Liver (tissue), 8 donors: ENCODE measurements at regions not wholly inside any gene's neighbourhood (a gene's known extent, or its start where the extent isn't known, plus 50 kb on each side); places are given as distances from the start of the nearest gene placed in this dataset.

Experiments used
- DNase-seq: peaks from one replicate; pipeline ENCODE4 v3.0.0-alpha.2; 2017; ENCODE audit warnings: low spot score
- H3K27ac ChIP-seq, 2 donors: one replicate each; pipeline ENCODE4 v1.7.0; 2013; ENCODE audit warnings: inconsistent platforms in 2 of 2, low read length in 2 of 2, control low read depth in 1 of 2, low read depth in 1 of 2, mild to moderate bottlenecking in 1 of 2
- H3K27me3 ChIP-seq, 4 donors: one replicate each; pipeline versions ENCODE4 v1.6.1 to v1.7.0; 2013; ENCODE audit warnings: low read length in 3 of 4, inconsistent platforms in 1 of 4, mild to moderate bottlenecking in 1 of 4, moderate library complexity in 1 of 4; ENCODE audit not compliant: control insufficient read depth in 4 of 4, insufficient read depth in 4 of 4
- H3K36me3 ChIP-seq, 4 donors: one replicate each; pipeline versions ENCODE4 v1.6.1 to v1.7.0; 2013; ENCODE audit warnings: low read length in 3 of 4, mild to moderate bottlenecking in 3 of 4, low read depth in 1 of 4, moderate library complexity in 1 of 4; ENCODE audit not compliant: control insufficient read depth in 4 of 4, insufficient read depth in 3 of 4
- H3K4me1 ChIP-seq, 4 donors: one replicate each; pipeline versions ENCODE4 v1.6.1 to v1.7.0; 2013; ENCODE audit warnings: low read length in 3 of 4, mild to moderate bottlenecking in 3 of 4, moderate library complexity in 1 of 4; ENCODE audit not compliant: control insufficient read depth in 4 of 4, insufficient read depth in 4 of 4
- H3K4me3 ChIP-seq, 3 donors: one replicate each; pipeline versions ENCODE4 v1.6.1 to v1.7.0; 2013; ENCODE audit warnings: low read length in 3 of 3, control low read depth in 1 of 3, low read depth in 1 of 3, mild to moderate bottlenecking in 1 of 3
- H3K9ac ChIP-seq, 2 donors: one replicate each; pipeline ENCODE4 v1.7.0; 2013; ENCODE audit warnings: low read length in 2 of 2, mild to moderate bottlenecking in 2 of 2, moderate library complexity in 2 of 2, control low read depth in 1 of 2, low read depth in 1 of 2
- H3K9me3 ChIP-seq, 4 donors: one replicate each; pipeline versions ENCODE4 v1.6.1 to v1.7.0; 2013; ENCODE audit warnings: low read length in 3 of 4; ENCODE audit not compliant: control insufficient read depth in 4 of 4
- ATF3 ChIP-seq: IDR thresholded peaks from 2 replicates; pipeline ENCODE4 v1.6.1; 2016; ENCODE audit warnings: antibody characterized with exemption
- EGR1 ChIP-seq, 2 donors: IDR thresholded peaks; 2 replicates each; pipeline ENCODE4 v1.6.1; 2016 to 2018; ENCODE audit warnings: antibody characterized with exemption in 2 of 2, low read depth in 2 of 2
- FOXA1 ChIP-seq: IDR thresholded peaks from 2 replicates; pipeline ENCODE4 v1.6.1; 2016; ENCODE audit warnings: antibody characterized with exemption
- FOXA2 ChIP-seq: IDR thresholded peaks from 2 replicates; pipeline ENCODE4 v1.6.1; 2016; ENCODE audit warnings: antibody characterized with exemption
- HNF4A ChIP-seq, 2 donors: conservative IDR thresholded peaks; 2 replicates each; pipeline ENCODE4 v1.6.1; 2016; ENCODE audit warnings: antibody characterized with exemption in 2 of 2, mild to moderate bottlenecking in 2 of 2
- JUND ChIP-seq, 2 donors: IDR thresholded peaks; 2 replicates each; pipeline ENCODE4 v1.6.1; 2016; ENCODE audit warnings: antibody characterized with exemption in 2 of 2
- NR2F2 ChIP-seq: IDR thresholded peaks from 2 replicates; pipeline ENCODE4 v1.6.1; 2016; ENCODE audit warnings: antibody characterized with exemption
- RAD21 ChIP-seq, 2 donors: IDR thresholded peaks; 2 replicates each; pipeline ENCODE4 v1.6.1; 2016; ENCODE audit warnings: antibody characterized with exemption in 2 of 2, mild to moderate bottlenecking in 2 of 2
- RXRA ChIP-seq, 2 donors: IDR thresholded peaks; 2 replicates each; pipeline ENCODE4 v1.6.1; 2017 to 2018; ENCODE audit warnings: antibody characterized with exemption in 2 of 2, mild to moderate bottlenecking in 1 of 2
- SP1 ChIP-seq: IDR thresholded peaks from 2 replicates; pipeline ENCODE4 v1.6.1; 2018; ENCODE audit warnings: antibody characterized with exemption, mild to moderate bottlenecking
- TAF1 ChIP-seq: conservative IDR thresholded peaks from 2 replicates; pipeline ENCODE4 v1.6.1; 2016; ENCODE audit warnings: antibody characterized with exemption, mild to moderate bottlenecking
- WGBS: extraction: QIAGEN DNeasy Blood & Tissue Kit; methylation state at CpG from one replicate; pipeline ENCODE4 v1.1.7; 2013; 5-methylcytosine and 5-hydroxymethylcytosine counted together
- TF ChIP-seq, protein P1 (sequence below): IDR thresholded peaks from 2 replicates; pipeline ENCODE4 v1.6.1; 2016; ENCODE audit warnings: antibody characterized with exemption
- TF ChIP-seq, protein P2 (sequence below): IDR thresholded peaks from 2 replicates; pipeline ENCODE4 v1.6.1; 2016; ENCODE audit warnings: antibody characterized with exemption, mild to moderate bottlenecking
- TF ChIP-seq, protein P3 (sequence below): fragments of 150-350 bp; IDR thresholded peaks from 2 replicates; pipeline ENCODE4 v1.5.1; 2017; ENCODE audit warnings: improper control_type of control experiment, low read depth, low read length; ENCODE audit not compliant: missing input control
- TF ChIP-seq, protein P4 (sequence below): IDR thresholded peaks from 2 replicates; pipeline ENCODE4 v1.6.1; 2016; ENCODE audit warnings: antibody characterized with exemption
- donor health status: healthy.
- donor health status: healthy.
- donor health status: healthy.
- donor health status: healthy.
- donor health status: healthy.

GRCh38 chr18:45119876-45120275 is 439.2 kb downstream of the SETBP1 start:
- Histone ChIP-seq H3K4me3 (no peak overlapping the region), H3K36me3 (no peaks in the 10 kb centered on the region), H3K27ac (no peak overlapping the region), H3K4me1 (no peaks in the 10 kb centered on the region), H3K27me3 (no peaks in the 10 kb centered on the region), H3K9ac (no peak overlapping the region), H3K9me3 (no peaks in the 10 kb centered on the region)
- TF ChIP-seq, protein P1, sequence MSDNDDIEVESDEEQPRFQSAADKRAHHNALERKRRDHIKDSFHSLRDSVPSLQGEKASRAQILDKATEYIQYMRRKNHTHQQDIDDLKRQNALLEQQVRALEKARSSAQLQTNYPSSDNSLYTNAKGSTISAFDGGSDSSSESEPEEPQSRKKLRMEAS: no peak
- TF ChIP-seq HNF4A (conservative IDR thresholded peaks at IDR 0.05): no peak
- no peak for TF ChIP-seq SP1
- DNase-seq: no peak
- WGBS: 71% methylated on average over 3 of the region's 3 CpGs

GRCh38 chr18:45121146-45121545 is 440.5 kb downstream of the SETBP1 start:
- no peak for DNase-seq
- Histone ChIP-seq H3K9me3 (no peaks in the 10 kb centered on the region), H3K36me3 (no peaks in the 10 kb centered on the region), H3K27ac (no peak overlapping the region), H3K4me3 (no peak overlapping the region), H3K4me1 (no peaks in the 10 kb centered on the region), H3K27me3 (no peaks in the 10 kb centered on the region), H3K9ac (no peak overlapping the region)
- TF ChIP-seq FOXA1 (no peak), RAD21 (IDR thresholded peaks at IDR 0.05) (no peak), HNF4A (conservative IDR thresholded peaks at IDR 0.05) (no peak), JUND (IDR thresholded peaks at IDR 0.05) (no peak), TAF1 (no peak), SP1 (no peak), RXRA (IDR thresholded peaks at IDR 0.05) (no peak), EGR1 (IDR thresholded peaks at IDR 0.05; ENCODE audit: low read depth in 2 of 2) (no peak), ATF3 (no peak), NR2F2 (no peak), FOXA2 (no peak)
- TF ChIP-seq, protein P1: no peak
- TF ChIP-seq, protein P2, sequence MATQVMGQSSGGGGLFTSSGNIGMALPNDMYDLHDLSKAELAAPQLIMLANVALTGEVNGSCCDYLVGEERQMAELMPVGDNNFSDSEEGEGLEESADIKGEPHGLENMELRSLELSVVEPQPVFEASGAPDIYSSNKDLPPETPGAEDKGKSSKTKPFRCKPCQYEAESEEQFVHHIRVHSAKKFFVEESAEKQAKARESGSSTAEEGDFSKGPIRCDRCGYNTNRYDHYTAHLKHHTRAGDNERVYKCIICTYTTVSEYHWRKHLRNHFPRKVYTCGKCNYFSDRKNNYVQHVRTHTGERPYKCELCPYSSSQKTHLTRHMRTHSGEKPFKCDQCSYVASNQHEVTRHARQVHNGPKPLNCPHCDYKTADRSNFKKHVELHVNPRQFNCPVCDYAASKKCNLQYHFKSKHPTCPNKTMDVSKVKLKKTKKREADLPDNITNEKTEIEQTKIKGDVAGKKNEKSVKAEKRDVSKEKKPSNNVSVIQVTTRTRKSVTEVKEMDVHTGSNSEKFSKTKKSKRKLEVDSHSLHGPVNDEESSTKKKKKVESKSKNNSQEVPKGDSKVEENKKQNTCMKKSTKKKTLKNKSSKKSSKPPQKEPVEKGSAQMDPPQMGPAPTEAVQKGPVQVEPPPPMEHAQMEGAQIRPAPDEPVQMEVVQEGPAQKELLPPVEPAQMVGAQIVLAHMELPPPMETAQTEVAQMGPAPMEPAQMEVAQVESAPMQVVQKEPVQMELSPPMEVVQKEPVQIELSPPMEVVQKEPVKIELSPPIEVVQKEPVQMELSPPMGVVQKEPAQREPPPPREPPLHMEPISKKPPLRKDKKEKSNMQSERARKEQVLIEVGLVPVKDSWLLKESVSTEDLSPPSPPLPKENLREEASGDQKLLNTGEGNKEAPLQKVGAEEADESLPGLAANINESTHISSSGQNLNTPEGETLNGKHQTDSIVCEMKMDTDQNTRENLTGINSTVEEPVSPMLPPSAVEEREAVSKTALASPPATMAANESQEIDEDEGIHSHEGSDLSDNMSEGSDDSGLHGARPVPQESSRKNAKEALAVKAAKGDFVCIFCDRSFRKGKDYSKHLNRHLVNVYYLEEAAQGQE: no peak
- TF ChIP-seq, protein P3, sequence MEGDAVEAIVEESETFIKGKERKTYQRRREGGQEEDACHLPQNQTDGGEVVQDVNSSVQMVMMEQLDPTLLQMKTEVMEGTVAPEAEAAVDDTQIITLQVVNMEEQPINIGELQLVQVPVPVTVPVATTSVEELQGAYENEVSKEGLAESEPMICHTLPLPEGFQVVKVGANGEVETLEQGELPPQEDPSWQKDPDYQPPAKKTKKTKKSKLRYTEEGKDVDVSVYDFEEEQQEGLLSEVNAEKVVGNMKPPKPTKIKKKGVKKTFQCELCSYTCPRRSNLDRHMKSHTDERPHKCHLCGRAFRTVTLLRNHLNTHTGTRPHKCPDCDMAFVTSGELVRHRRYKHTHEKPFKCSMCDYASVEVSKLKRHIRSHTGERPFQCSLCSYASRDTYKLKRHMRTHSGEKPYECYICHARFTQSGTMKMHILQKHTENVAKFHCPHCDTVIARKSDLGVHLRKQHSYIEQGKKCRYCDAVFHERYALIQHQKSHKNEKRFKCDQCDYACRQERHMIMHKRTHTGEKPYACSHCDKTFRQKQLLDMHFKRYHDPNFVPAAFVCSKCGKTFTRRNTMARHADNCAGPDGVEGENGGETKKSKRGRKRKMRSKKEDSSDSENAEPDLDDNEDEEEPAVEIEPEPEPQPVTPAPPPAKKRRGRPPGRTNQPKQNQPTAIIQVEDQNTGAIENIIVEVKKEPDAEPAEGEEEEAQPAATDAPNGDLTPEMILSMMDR: no peak
- TF ChIP-seq, protein P4, sequence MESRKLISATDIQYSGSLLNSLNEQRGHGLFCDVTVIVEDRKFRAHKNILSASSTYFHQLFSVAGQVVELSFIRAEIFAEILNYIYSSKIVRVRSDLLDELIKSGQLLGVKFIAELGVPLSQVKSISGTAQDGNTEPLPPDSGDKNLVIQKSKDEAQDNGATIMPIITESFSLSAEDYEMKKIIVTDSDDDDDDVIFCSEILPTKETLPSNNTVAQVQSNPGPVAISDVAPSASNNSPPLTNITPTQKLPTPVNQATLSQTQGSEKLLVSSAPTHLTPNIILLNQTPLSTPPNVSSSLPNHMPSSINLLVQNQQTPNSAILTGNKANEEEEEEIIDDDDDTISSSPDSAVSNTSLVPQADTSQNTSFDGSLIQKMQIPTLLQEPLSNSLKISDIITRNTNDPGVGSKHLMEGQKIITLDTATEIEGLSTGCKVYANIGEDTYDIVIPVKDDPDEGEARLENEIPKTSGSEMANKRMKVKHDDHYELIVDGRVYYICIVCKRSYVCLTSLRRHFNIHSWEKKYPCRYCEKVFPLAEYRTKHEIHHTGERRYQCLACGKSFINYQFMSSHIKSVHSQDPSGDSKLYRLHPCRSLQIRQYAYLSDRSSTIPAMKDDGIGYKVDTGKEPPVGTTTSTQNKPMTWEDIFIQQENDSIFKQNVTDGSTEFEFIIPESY: no peak
- 94% methylated on average over 1 of the region's 1 CpG for WGBS
